WTC11 (cell line): ENCODE measurements at regions not wholly inside any gene's neighbourhood (a gene's known extent, or its start where the extent isn't known, plus 50 kb on each side); places are given as distances from the start of the nearest gene placed in this dataset.

Experiments used
- ATAC-seq: fragments of 200-7000 bp; cut with Tn5 transposase; 2 replicates; pipeline ENCODE4 v1.10.0; 2021; ENCODE audit warnings: mild to moderate bottlenecking, moderate library complexity
- CTCF ChIA-PET: fragments of 300-600 bp; sonication (Branson Sonifier 250); formaldehyde crosslinking; loops from one replicate; lab custom pipeline; 2021; ENCODE audit warnings: antibody characterized with exemption; lab: Charles Lee
- POLR2A ChIA-PET: fragments of 350-600 bp; sonication (Branson Sonifier 250); formaldehyde crosslinking; loops from one replicate; lab custom pipeline; 2021; ENCODE audit warnings: antibody characterized with exemption; lab: Charles Lee
- DNase-seq: peaks from one replicate; pipeline ENCODE4 v3.0.0; 2021; ENCODE audit warnings: low spot score
- H3K27ac Mint-ChIP-seq: 2 replicates; pipeline ENCODE4 v1.8.0; 2021; ENCODE audit warnings: mixed read lengths
- H3K27me3 Mint-ChIP-seq: 2 replicates; pipeline ENCODE4 v1.8.0; 2021; ENCODE audit warnings: low read depth, mild to moderate bottlenecking, moderate library complexity, mixed read lengths
- H3K36me3 Mint-ChIP-seq: 2 replicates; pipeline ENCODE4 v1.8.0; 2021; ENCODE audit warnings: mixed read lengths
- H3K4me1 Mint-ChIP-seq: 2 replicates; pipeline ENCODE4 v1.8.0; 2022; ENCODE audit warnings: mixed read lengths
- H3K4me3 Mint-ChIP-seq: 2 replicates; pipeline ENCODE4 v1.8.0; 2021; ENCODE audit warnings: mild to moderate bottlenecking, moderate library complexity, mixed read lengths
- H3K9me3 Mint-ChIP-seq: 2 replicates; pipeline ENCODE4 v1.8.0; 2021; ENCODE audit warnings: mixed read lengths
- ATF6 ChIP-seq: sonication (generic); formaldehyde crosslinking; IDR thresholded peaks from 2 replicates; pipeline ENCODE4 v1.8.1; 2023; ENCODE audit warnings: mild to moderate bottlenecking, missing genetic modification reagents
- E2F5 ChIP-seq: sonication (generic); formaldehyde crosslinking; IDR thresholded peaks from 2 replicates; pipeline ENCODE4 v1.8.1; 2022; ENCODE audit warnings: mild to moderate bottlenecking, moderate library complexity, missing genetic modification reagents
- ETV6 ChIP-seq: sonication (generic); formaldehyde crosslinking; IDR thresholded peaks from 2 replicates; pipeline ENCODE4 v1.8.1; 2022; ENCODE audit warnings: mild to moderate bottlenecking, missing genetic modification reagents
- PRRX2 ChIP-seq: fragments of 250-450 bp; sonication (Bioruptor Pico); IDR thresholded peaks from 2 replicates; pipeline ENCODE4 v1.8.0; 2021; ENCODE audit warnings: mild to moderate bottlenecking
- RELA ChIP-seq: sonication (generic); formaldehyde crosslinking; IDR thresholded peaks from 2 replicates; pipeline ENCODE4 v1.8.1; 2022; ENCODE audit warnings: missing genetic modification reagents, mild to moderate bottlenecking, borderline replicate concordance
- ZNF121 ChIP-seq: sonication (generic); formaldehyde crosslinking; IDR thresholded peaks from 2 replicates; pipeline ENCODE4 v1.8.0; 2023; ENCODE audit warnings: missing genetic modification reagents
- ZNF423 ChIP-seq: fragments of 250-450 bp; sonication (Bioruptor Pico); IDR thresholded peaks from 2 replicates; pipeline ENCODE4 v2.1.2; 2022; ENCODE audit warnings: mild to moderate bottlenecking, moderate library complexity
- TF ChIP-seq, protein P1 (sequence below): fragments of 250-450 bp; sonication (Bioruptor Pico); IDR thresholded peaks from 2 replicates; pipeline ENCODE4 v2.1.2; 2022; ENCODE audit warnings: mild to moderate bottlenecking, moderate library complexity
- TF ChIP-seq, protein P2 (sequence below): sonication (generic); formaldehyde crosslinking; IDR thresholded peaks from 2 replicates; pipeline ENCODE4 v1.8.1; 2022; ENCODE audit warnings: mild to moderate bottlenecking, missing genetic modification reagents, moderate library complexity, borderline replicate concordance
- TF ChIP-seq, protein P3 (sequence below): sonication (generic); formaldehyde crosslinking; IDR thresholded peaks from 2 replicates; pipeline ENCODE4 v1.8.0; 2023; ENCODE audit warnings: missing genetic modification reagents, mild to moderate bottlenecking, borderline replicate concordance

DNA sequence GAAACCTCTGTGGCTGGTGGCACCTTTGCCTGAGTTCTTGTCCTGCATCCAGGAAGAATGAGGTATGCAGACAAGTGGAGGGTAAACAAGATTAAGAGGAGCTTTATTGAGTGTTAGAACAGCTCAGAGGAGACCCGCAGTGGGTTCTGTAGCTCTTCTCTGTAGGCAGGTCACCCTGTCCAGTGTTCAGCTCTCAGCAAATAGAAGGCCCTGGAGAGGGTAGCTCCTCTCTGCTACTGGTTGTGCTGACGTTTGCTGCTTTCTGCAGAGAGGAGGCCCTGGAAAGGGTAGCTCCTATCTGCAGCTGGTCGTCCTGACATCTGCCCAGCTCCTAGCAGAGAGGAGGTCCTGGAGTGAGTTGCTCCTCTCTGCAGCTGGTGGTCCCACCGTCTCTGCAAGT lies 96.8 kb upstream of the CCDC112 start (continued):
- TF ChIP-seq RELA (CRISPR knock-in tag) = no peak
- TF ChIP-seq ATF6 (CRISPR knock-in tag) = no peak

- H3K4me3 Mint-ChIP-seq = no peak overlapping the region
- peaks cover 3% of the 10 kb centered on the region for H3K4me1 Mint-ChIP-seq
- no peaks in the 10 kb centered on the region for H3K36me3 Mint-ChIP-seq
- no peak overlapping the region for H3K27ac Mint-ChIP-seq
- H3K9me3 Mint-ChIP-seq = peaks cover 20% of the 10 kb centered on the region
- TF ChIP-seq E2F5 = no peak
- TF ChIP-seq, protein P1, sequence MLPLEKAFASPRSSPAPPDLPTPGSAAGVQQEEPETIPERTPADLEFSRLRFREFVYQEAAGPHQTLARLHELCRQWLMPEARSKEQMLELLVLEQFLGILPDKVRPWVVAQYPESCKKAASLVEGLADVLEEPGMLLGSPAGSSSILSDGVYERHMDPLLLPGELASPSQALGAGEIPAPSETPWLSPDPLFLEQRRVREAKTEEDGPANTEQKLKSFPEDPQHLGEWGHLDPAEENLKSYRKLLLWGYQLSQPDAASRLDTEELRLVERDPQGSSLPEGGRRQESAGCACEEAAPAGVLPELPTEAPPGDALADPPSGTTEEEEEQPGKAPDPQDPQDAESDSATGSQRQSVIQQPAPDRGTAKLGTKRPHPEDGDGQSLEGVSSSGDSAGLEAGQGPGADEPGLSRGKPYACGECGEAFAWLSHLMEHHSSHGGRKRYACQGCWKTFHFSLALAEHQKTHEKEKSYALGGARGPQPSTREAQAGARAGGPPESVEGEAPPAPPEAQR (CRISPR knock-in tag) = no peak
- TF ChIP-seq, protein P2, sequence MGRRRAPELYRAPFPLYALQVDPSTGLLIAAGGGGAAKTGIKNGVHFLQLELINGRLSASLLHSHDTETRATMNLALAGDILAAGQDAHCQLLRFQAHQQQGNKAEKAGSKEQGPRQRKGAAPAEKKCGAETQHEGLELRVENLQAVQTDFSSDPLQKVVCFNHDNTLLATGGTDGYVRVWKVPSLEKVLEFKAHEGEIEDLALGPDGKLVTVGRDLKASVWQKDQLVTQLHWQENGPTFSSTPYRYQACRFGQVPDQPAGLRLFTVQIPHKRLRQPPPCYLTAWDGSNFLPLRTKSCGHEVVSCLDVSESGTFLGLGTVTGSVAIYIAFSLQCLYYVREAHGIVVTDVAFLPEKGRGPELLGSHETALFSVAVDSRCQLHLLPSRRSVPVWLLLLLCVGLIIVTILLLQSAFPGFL = no peak
- no peaks in the 10 kb centered on the region for H3K27me3 Mint-ChIP-seq
- no peak for ATAC-seq
- POLR2A ChIA-PET = interaction anchor here (0.8 kb wide), 1 partner anchor 14 kb away, joined by 3 read pairs; no protein-coding TSS in a partner anchor
- CTCF ChIA-PET = no interaction called here
- DNase-seq = no peak
Observed at GRCh38 chr5:115392611-115393010, 96.2 kb upstream of the CCDC112 start.

DNA sequence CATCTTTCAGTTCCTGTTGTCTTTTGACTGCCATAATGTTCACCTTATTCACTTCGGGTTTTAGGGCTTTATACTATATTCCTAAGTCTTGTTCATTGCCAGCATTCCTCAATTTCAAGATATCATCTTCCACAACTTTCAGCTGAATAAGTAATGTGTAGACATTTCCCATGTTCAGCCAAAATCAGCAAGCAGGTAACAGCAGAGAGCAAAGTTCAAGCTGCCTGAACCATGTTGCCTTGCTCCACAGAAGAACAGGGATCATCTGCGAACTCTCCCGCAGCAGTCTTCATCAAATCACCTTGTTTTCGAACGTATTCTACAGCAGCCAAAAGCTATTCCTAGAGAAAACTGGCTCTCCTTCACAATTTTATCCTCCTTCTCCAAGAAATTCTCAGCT lies 95.3 kb upstream of the CCDC112 start:
- Mint-ChIP-seq H3K9me3 (peaks cover 20% of the 10 kb centered on the region), H3K4me1 (peaks cover 3% of the 10 kb centered on the region), H3K27me3 (no peaks in the 10 kb centered on the region), H3K4me3 (no peak overlapping the region), H3K27ac (no peak overlapping the region), H3K36me3 (no peaks in the 10 kb centered on the region)
- CTCF ChIA-PET = no interaction called here
- POLR2A ChIA-PET = no interaction called here
- no peak for ATAC-seq
- no peak for DNase-seq
- TF ChIP-seq, protein P3, sequence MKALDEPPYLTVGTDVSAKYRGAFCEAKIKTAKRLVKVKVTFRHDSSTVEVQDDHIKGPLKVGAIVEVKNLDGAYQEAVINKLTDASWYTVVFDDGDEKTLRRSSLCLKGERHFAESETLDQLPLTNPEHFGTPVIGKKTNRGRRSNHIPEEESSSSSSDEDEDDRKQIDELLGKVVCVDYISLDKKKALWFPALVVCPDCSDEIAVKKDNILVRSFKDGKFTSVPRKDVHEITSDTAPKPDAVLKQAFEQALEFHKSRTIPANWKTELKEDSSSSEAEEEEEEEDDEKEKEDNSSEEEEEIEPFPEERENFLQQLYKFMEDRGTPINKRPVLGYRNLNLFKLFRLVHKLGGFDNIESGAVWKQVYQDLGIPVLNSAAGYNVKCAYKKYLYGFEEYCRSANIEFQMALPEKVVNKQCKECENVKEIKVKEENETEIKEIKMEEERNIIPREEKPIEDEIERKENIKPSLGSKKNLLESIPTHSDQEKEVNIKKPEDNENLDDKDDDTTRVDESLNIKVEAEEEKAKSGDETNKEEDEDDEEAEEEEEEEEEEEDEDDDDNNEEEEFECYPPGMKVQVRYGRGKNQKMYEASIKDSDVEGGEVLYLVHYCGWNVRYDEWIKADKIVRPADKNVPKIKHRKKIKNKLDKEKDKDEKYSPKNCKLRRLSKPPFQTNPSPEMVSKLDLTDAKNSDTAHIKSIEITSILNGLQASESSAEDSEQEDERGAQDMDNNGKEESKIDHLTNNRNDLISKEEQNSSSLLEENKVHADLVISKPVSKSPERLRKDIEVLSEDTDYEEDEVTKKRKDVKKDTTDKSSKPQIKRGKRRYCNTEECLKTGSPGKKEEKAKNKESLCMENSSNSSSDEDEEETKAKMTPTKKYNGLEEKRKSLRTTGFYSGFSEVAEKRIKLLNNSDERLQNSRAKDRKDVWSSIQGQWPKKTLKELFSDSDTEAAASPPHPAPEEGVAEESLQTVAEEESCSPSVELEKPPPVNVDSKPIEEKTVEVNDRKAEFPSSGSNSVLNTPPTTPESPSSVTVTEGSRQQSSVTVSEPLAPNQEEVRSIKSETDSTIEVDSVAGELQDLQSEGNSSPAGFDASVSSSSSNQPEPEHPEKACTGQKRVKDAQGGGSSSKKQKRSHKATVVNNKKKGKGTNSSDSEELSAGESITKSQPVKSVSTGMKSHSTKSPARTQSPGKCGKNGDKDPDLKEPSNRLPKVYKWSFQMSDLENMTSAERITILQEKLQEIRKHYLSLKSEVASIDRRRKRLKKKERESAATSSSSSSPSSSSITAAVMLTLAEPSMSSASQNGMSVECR (CRISPR knock-in tag) = no peak
- TF ChIP-seq ZNF423 = no peak
- TF ChIP-seq, all 79 proteins: peak for 0

DNA sequence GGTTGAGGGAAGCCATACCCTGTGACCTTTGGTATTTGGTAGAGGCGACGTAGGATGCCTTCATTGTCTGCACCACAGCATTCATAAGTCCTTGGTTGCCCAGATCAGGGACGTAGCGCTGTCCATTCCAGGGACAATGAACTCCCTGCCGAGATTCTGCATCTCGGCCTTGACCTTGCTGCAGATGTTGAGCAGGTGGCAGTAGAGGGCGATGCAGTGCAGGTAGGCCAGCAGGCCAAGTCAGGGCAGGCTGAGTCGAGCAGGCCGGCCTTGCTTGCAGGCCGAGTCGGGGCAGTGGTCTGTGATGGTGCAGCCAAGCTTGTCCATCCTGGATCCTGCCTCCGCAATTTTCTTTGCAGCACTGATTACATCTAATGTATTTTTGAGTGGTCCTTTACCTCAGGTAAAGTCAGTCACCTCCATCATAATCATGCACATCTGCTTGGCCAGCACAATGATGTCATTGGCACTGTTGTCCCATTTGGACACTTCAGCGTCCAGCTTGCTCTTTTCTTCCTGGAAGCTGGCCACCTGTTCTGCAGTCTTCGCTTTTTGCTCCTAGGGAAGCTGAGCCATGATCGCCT lies 93.4 kb upstream of the CCDC112 start:
- Mint-ChIP-seq H3K4me1 (peaks cover 3% of the 10 kb centered on the region), H3K27ac (no peak overlapping the region), H3K36me3 (no peaks in the 10 kb centered on the region), H3K9me3 (peaks cover 19% of the 10 kb centered on the region), H3K27me3 (no peaks in the 10 kb centered on the region), H3K4me3 (no peak overlapping the region)
- CTCF ChIA-PET = interaction anchor here (0.7 to 1.3 kb wide), 3 partner anchors 20 to 184 kb away, joined by 3 to 8 read pairs (median 3); no protein-coding TSS in a partner anchor
- POLR2A ChIA-PET = interaction anchor here (0.6 kb wide), 1 partner anchor 645 kb away, joined by 5 read pairs; no protein-coding TSS in a partner anchor
- TF ChIP-seq PRRX2 (CRISPR knock-in tag) = no peak
- peak; percentile 32; the same call in 1 of the 2 replicates for TF ChIP-seq ETV6 (CRISPR knock-in tag)
- 0 out of 2 replicates have a peak, but pooled peaks have one; percentile 28 for TF ChIP-seq ZNF121 (CRISPR knock-in tag)
- ATAC-seq (peak; percentile 98), DNase-seq (peak; percentile 68)
